GM23338 (cell line): ENCODE measurements at regions not wholly inside any gene's neighbourhood (a gene's known extent, or its start where the extent isn't known, plus 50 kb on each side); places are given as distances from the start of the nearest gene placed in this dataset.

Experiments
- CREB1 ChIP-seq: fragments of 250-450 bp; sonication (Bioruptor Pico); IDR thresholded peaks from 2 replicates; pipeline ENCODE4 v1.5.0; 2020; ENCODE audit warnings: low read depth, mild to moderate bottlenecking, moderate library complexity
- EZH2 ChIP-seq: fragments of 200-600 bp; sonication (generic); IDR thresholded peaks from one replicate; pipeline ENCODE4 v1.8.0; 2017; ENCODE audit warnings: antibody characterized with exemption, mild to moderate bottlenecking, low read depth; ENCODE audit not compliant: unreplicated experiment
- EZH2phosphoT487 ChIP-seq: fragments of 200-600 bp; sonication (generic); IDR thresholded peaks from one replicate; pipeline ENCODE4 v1.8.1; 2018; ENCODE audit warnings: antibody characterized with exemption; ENCODE audit not compliant: unreplicated experiment
- JUNB ChIP-seq: IDR thresholded peaks from one replicate; pipeline ENCODE4 v1.6.1; 2016; ENCODE audit warnings: antibody characterized with exemption; ENCODE audit not compliant: unreplicated experiment
- NANOG ChIP-seq: IDR thresholded peaks from 2 replicates; pipeline ENCODE4 v1.6.1; 2016; ENCODE audit warnings: antibody characterized with exemption, borderline replicate concordance
- POLR2AphosphoS5 ChIP-seq: IDR thresholded peaks from 2 replicates; pipeline ENCODE4 v1.6.1; 2016; ENCODE audit warnings: antibody characterized with exemption, low read depth
- STAT1 ChIP-seq: IDR thresholded peaks from one replicate; pipeline ENCODE4 v1.6.1; 2016; ENCODE audit warnings: antibody characterized with exemption; ENCODE audit not compliant: unreplicated experiment
- ZNF114 ChIP-seq: fragments of 250-450 bp; sonication (Bioruptor Pico); IDR thresholded peaks from 2 replicates; pipeline ENCODE4 v1.5.0; 2020; ENCODE audit warnings: mild to moderate bottlenecking, moderate library complexity
- ZNF331 ChIP-seq: fragments of 250-450 bp; sonication (Bioruptor Pico); IDR thresholded peaks from 2 replicates; pipeline ENCODE4 v1.5.0; 2020; ENCODE audit warnings: low read depth, mild to moderate bottlenecking, moderate library complexity
- ZNF462 ChIP-seq: fragments of 250-450 bp; sonication (Bioruptor Pico); IDR thresholded peaks from 2 replicates; pipeline ENCODE4 v1.5.0; 2020; ENCODE audit warnings: mild to moderate bottlenecking, moderate library complexity
- TF ChIP-seq, protein P1 (sequence below), 2 experiments: fragments of 200-600 bp in 1 of 2; sonication (generic) in 1 of 2; conservative IDR thresholded peaks; 2 replicates each; pipeline versions ENCODE4 v1.5.1 to v1.6.1; 2016 to 2017; ENCODE audit warnings: antibody characterized with exemption in 2 of 2, low read depth in 2 of 2, mild to moderate bottlenecking in 2 of 2, moderate library complexity in 1 of 2
- TF ChIP-seq, protein P2 (sequence below): IDR thresholded peaks from one replicate; pipeline ENCODE4 v1.6.1; 2018; ENCODE audit warnings: antibody characterized with exemption; ENCODE audit not compliant: unreplicated experiment
- TF ChIP-seq, protein P3 (sequence below): IDR thresholded peaks from 2 replicates; pipeline ENCODE4 v1.6.1; 2016; ENCODE audit warnings: antibody characterized with exemption

- TF ChIP-seq, protein P1, sequence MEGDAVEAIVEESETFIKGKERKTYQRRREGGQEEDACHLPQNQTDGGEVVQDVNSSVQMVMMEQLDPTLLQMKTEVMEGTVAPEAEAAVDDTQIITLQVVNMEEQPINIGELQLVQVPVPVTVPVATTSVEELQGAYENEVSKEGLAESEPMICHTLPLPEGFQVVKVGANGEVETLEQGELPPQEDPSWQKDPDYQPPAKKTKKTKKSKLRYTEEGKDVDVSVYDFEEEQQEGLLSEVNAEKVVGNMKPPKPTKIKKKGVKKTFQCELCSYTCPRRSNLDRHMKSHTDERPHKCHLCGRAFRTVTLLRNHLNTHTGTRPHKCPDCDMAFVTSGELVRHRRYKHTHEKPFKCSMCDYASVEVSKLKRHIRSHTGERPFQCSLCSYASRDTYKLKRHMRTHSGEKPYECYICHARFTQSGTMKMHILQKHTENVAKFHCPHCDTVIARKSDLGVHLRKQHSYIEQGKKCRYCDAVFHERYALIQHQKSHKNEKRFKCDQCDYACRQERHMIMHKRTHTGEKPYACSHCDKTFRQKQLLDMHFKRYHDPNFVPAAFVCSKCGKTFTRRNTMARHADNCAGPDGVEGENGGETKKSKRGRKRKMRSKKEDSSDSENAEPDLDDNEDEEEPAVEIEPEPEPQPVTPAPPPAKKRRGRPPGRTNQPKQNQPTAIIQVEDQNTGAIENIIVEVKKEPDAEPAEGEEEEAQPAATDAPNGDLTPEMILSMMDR (conservative IDR thresholded peaks at IDR 0.05; ENCODE audit: low read depth in 2 of 2), result no peak
- TF ChIP-seq, protein P2, sequence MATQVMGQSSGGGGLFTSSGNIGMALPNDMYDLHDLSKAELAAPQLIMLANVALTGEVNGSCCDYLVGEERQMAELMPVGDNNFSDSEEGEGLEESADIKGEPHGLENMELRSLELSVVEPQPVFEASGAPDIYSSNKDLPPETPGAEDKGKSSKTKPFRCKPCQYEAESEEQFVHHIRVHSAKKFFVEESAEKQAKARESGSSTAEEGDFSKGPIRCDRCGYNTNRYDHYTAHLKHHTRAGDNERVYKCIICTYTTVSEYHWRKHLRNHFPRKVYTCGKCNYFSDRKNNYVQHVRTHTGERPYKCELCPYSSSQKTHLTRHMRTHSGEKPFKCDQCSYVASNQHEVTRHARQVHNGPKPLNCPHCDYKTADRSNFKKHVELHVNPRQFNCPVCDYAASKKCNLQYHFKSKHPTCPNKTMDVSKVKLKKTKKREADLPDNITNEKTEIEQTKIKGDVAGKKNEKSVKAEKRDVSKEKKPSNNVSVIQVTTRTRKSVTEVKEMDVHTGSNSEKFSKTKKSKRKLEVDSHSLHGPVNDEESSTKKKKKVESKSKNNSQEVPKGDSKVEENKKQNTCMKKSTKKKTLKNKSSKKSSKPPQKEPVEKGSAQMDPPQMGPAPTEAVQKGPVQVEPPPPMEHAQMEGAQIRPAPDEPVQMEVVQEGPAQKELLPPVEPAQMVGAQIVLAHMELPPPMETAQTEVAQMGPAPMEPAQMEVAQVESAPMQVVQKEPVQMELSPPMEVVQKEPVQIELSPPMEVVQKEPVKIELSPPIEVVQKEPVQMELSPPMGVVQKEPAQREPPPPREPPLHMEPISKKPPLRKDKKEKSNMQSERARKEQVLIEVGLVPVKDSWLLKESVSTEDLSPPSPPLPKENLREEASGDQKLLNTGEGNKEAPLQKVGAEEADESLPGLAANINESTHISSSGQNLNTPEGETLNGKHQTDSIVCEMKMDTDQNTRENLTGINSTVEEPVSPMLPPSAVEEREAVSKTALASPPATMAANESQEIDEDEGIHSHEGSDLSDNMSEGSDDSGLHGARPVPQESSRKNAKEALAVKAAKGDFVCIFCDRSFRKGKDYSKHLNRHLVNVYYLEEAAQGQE, result no peak
- TF ChIP-seq POLR2AphosphoS5 (no peak), JUNB (no peak), NANOG (no peak), EZH2phosphoT487 (no peak), ZNF114 (CRISPR knock-in tag) (no peak), CREB1 (CRISPR knock-in tag) (no peak), EZH2 (no peak), ZNF462 (CRISPR knock-in tag) (no peak), STAT1 (no peak), ZNF331 (CRISPR knock-in tag) (no peak)
- TF ChIP-seq, protein P3, sequence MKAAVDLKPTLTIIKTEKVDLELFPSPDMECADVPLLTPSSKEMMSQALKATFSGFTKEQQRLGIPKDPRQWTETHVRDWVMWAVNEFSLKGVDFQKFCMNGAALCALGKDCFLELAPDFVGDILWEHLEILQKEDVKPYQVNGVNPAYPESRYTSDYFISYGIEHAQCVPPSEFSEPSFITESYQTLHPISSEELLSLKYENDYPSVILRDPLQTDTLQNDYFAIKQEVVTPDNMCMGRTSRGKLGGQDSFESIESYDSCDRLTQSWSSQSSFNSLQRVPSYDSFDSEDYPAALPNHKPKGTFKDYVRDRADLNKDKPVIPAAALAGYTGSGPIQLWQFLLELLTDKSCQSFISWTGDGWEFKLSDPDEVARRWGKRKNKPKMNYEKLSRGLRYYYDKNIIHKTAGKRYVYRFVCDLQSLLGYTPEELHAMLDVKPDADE, result no peak
These were observed 96.5 kb upstream of the CAST start for GRCh38 chr5:96565582-96566265.
